D721Med (cell line): ENCODE measurements at regions not wholly inside any gene's neighbourhood (a gene's known extent, or its start where the extent isn't known, plus 50 kb on each side); places are given as distances from the start of the nearest gene placed in this dataset.

Experiments used
- DNase-seq: peaks from one replicate; pipeline ENCODE4 v3.0.0; 2011; ENCODE audit warnings: low spot score; ENCODE audit not compliant: insufficient read length
- FAIRE-seq: peaks from 2 replicates; lab custom pipeline; 2011; peaks lifted over from hg19 to GRCh38; lab: Jason Lieb, UNC
- TF ChIP-seq, protein P1 (sequence below): IDR thresholded peaks from 2 replicates; pipeline ENCODE4 v1.5.1; 2012; ENCODE audit warnings: mild to moderate bottlenecking, control low read depth; ENCODE audit not compliant: insufficient read depth; ENCODE audit errors: missing control alignments

DNA sequence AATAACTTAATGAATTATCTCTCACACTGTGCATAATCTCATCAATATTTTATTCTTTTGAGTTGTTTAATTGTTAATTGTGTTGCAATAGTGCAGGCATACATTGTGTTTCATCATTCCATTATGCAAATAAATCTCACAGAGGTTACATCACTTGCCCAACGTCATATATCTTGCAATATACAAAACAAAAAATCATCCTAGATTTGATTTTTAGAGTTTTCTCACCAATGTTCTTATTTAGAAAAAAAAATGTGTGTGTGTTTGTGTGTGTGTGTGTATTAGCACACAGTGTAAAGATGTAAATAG, 662.5 kb upstream of the GBE1 start:
- TF ChIP-seq, protein P1, sequence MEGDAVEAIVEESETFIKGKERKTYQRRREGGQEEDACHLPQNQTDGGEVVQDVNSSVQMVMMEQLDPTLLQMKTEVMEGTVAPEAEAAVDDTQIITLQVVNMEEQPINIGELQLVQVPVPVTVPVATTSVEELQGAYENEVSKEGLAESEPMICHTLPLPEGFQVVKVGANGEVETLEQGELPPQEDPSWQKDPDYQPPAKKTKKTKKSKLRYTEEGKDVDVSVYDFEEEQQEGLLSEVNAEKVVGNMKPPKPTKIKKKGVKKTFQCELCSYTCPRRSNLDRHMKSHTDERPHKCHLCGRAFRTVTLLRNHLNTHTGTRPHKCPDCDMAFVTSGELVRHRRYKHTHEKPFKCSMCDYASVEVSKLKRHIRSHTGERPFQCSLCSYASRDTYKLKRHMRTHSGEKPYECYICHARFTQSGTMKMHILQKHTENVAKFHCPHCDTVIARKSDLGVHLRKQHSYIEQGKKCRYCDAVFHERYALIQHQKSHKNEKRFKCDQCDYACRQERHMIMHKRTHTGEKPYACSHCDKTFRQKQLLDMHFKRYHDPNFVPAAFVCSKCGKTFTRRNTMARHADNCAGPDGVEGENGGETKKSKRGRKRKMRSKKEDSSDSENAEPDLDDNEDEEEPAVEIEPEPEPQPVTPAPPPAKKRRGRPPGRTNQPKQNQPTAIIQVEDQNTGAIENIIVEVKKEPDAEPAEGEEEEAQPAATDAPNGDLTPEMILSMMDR: no peak
- FAIRE-seq: no peak
- DNase-seq: no peak

DNA sequence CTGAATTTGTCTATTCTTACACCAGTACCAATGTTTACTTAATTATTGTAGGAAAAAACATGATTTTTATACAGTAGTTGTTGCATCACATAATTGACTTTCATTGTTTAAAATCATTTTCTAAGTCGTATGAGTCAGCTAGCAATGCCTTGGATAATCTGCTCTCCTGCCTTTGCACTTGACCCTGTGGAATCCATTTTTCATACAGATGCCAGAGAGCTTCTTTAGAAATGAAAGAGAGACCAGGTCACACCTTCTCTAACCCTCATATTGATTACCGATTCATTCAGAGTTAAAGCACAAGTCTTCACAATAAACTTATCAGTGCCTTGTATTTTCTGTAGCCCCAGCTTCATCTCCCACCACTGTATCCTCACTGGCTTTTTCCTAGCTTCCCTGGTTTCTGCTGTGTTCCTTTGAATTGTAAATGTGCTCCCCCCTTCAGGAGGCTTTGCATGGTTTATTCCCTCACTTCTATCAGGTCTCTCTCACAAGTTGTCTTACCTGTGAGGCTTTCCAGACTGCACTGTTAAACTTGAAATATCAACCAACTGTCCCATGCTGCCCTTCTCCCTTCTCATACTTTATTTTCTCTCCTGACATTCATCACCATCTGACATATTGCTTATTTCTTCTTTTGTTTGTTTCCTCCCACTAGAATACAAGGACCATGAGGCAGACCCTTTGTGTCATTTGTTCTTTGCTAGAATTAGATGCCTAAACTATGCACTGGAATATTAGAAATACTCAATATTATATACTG, 662.0 kb upstream of the GBE1 start:
- FAIRE-seq (no peak), DNase-seq (no peak)
- TF ChIP-seq, protein P1: no peak

DNA sequence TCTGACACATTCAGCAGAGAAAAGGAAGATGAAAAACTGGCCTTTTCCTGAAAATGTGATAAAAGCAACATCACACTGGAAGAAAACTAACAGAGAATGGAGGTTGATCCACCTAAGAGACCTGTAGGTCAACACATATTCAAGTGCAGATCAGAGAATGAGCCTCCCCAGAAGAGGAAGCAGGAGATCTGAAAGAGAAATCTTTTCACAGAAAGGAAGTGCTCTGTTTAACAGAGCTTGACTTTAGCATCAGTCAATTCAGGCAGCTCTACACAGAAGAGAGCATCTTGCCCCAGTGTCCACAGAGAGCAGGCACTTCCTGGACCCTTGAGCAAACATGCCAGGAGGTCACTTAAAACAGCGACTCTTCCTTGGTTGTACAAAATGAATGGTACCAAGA, 655.4 kb upstream of the GBE1 start:
- FAIRE-seq (no peak), DNase-seq (no peak)
- TF ChIP-seq, protein P1: no peak

DNA sequence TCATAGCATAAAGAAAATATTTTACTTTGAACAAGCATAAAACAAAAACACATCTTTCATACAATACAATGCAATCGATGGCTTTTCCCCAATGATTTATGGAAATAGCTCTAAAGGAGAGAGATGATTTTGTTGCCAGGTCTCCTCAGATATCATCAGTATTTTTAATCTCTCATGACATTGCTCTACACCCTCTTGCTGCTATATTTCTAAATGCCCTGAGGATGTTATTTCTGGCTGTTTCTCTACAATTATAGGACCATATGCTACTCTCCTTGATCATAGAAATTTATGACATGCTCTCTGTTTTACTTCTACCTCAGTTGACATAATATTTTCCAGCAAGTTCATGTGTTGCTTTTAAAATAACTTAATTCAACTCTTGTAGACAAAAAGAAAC, 654.9 kb upstream of the GBE1 start:
- TF ChIP-seq, protein P1: no peak
- no peak for FAIRE-seq
- no peak for DNase-seq

DNA sequence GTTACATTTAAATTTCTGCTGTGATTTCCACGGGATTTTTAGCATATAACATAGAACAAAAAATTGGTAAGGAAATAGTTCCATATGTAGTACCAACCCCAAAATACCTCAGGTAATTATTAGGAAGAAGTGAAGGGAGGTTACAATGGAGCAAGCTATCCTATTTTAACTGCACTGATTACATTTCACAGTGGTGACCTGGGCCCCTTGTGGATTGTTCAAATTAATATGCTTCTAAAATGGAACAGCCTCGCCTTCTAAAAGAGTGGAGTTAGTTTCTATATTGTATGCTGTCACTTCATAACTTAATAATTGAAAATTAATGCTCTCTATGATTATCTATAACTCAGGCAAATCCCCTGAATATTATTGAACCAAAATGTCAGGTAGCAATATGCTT, 651.7 kb upstream of the GBE1 start:
- DNase-seq: no peak
- TF ChIP-seq, protein P1: no peak
- FAIRE-seq: no peak

DNA sequence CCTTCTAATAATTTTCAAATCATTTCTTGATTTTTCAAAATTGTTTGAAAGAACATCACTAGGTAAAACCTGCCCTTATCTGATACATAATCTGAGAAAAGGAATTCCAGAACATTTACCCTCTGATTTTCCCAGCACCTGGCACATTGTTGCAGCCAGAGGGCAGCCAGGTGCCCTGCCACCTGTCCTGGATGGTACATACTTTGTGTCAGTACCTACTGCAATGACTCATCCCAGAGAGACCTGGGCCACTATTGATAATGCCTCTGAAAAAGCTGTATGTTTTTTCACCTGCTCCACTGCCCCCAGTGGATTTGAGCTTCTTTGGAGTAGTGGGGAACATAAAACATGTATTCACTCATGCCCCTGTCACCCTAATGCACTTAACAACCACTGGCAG, 648.9 kb upstream of the GBE1 start:
- FAIRE-seq (no peak), DNase-seq (no peak)
- TF ChIP-seq, protein P1: no peak

DNA sequence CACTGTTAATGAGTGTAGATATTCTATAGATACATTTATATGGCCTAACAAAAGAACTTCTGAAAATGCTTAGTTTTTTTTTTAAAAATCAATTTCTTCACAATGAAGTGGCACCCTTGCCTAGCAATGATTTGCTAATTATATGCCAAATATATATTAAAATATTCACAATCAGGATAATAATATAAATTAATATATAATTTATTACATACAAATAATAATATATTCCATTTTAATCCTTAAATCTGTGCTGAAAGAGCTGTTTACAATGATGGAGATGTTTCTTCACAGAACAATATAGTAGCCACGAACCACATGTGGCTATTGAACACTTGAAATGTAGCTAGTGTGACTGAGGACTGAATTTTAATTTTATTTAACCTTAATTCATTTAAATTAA, 648.4 kb upstream of the GBE1 start:
- no peak for DNase-seq
- FAIRE-seq: no peak
- TF ChIP-seq, protein P1: no peak
